Loucy (cell line): ENCODE measurements at regions not wholly inside any gene's neighbourhood (a gene's known extent, or its start where the extent isn't known, plus 50 kb on each side); places are given as distances from the start of the nearest gene placed in this dataset.

Experiments
- EZH2phosphoT487 ChIP-seq: fragments of 200-600 bp; IDR thresholded peaks from 2 replicates; pipeline ENCODE4 v1.6.1; 2018; ENCODE audit warnings: antibody characterized with exemption, mild to moderate bottlenecking, moderate library complexity, borderline replicate concordance
- TF ChIP-seq, protein P1 (sequence below): fragments of 200-600 bp; sonication (generic); conservative IDR thresholded peaks from 2 replicates; pipeline ENCODE4 v1.5.1; 2014; ENCODE audit warnings: mild to moderate bottlenecking, antibody characterized with exemption, low read length

DNA sequence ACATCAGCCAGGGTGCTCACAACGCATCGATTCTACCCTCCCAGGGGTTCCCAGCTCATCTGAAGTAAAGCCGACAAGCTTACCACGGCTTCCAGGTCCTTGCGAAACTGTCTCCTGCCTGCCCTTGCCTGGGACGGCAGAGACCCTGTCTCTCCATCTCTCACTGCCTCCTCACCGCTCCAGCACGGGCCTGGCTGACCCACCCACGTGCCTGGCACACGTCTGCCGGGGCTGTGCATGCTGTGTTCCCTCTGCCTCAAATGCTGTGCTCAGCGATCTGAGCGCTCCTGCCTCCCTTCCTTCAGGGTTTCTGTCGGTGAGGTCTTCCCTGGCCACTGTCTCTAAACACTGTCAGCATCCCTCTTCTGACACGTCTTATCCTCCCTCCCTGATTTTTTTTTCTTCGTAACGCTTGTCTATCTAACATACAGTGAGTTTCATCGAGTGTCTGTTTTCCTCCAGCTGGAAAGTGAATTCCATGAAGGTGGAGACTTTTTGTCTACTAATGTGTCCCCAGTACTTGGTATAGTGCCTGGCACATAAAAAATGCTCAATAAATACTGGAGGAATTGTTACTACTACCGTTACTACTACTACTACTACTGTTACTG lies 208.4 kb downstream of the IRF8 start:
- TF ChIP-seq, protein P1, sequence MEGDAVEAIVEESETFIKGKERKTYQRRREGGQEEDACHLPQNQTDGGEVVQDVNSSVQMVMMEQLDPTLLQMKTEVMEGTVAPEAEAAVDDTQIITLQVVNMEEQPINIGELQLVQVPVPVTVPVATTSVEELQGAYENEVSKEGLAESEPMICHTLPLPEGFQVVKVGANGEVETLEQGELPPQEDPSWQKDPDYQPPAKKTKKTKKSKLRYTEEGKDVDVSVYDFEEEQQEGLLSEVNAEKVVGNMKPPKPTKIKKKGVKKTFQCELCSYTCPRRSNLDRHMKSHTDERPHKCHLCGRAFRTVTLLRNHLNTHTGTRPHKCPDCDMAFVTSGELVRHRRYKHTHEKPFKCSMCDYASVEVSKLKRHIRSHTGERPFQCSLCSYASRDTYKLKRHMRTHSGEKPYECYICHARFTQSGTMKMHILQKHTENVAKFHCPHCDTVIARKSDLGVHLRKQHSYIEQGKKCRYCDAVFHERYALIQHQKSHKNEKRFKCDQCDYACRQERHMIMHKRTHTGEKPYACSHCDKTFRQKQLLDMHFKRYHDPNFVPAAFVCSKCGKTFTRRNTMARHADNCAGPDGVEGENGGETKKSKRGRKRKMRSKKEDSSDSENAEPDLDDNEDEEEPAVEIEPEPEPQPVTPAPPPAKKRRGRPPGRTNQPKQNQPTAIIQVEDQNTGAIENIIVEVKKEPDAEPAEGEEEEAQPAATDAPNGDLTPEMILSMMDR = no peak
- no peak for TF ChIP-seq EZH2phosphoT487
